ENCODE measurements at regions not wholly inside any gene's neighbourhood (a gene's known extent, or its start where the extent isn't known, plus 50 kb on each side); places are given as distances from the start of the nearest gene placed in this dataset.
"Not testable (repeated sequence)": the region's sequence is repeated elsewhere in the genome, so short reads cannot be mapped to it uniquely, and the experiment has no call there.

DNA sequence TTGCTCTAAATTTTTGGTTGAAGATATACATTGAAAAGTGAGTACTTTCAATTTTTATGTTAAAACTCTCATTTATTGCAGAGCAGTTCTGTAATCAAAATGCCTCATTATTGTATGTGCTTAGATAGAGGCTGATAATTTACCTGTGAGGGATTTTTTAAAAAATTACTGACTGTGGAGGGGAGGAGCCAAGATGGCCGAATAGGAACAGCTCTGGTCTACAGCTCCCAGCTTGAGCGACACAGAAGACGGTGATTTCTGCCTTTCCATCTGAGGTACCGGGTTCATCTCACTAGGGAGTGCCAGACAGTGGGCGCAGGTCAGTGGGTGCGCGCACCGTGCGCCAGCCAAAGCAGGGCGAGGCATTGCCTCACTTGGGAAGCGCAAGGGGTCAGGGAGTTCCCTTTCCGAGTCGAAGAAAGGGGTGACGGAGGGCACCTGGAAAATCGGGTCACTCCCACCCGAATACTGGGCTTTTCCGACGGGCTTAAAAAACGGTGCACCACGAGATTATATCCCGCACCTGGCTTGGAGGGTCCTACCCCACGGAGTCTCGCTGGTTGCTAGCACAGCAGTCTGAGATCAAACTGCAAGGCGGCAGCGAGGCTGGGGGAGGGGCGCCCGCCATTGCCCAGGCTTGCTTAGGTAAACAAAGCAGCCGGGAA is 89.4 kb downstream of the DDX11 start:
- DNase-seq = not testable (repeated sequence)

DNA sequence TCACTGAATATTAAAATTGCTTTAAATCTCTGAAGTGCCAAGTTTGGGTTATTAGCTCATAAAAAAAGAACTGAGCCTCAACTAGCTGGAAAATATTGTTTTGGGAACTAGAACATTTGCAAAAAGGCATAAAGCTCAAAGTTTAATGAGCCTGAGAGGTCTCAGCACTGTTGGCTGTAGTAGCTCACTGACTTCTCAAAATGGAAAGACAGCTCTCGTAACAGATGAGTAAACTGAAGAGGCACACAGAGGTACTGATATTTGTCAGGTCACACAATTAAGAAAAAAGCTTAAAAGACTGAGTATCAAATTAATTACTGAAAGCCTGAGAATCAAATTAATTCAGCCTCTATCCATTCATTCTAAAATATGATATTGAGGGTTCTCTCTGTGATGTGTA is 100.6 kb downstream of the DDX11 start:
- not testable (repeated sequence) for DNase-seq

DNA sequence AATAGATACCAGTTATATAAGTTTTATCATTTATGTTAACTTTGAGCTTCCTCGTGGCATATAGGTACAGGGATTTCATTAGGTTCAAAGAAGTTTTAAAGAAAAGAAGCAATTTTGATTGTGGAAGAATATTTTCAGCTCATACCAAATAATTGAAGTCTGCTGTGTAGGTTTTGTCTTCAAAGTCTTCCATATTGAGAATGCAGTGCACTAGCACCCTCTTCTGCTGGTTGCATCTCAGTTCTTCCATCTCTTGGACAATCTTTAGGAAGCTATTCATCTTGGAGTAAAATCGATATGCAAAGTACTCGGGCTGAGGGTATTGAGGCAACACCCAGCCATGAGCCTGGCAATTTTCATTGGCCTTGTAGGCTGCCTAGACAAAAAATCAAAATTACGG is 103.9 kb downstream of the DDX11 start:
- DNase-seq = not testable (repeated sequence)

DNA sequence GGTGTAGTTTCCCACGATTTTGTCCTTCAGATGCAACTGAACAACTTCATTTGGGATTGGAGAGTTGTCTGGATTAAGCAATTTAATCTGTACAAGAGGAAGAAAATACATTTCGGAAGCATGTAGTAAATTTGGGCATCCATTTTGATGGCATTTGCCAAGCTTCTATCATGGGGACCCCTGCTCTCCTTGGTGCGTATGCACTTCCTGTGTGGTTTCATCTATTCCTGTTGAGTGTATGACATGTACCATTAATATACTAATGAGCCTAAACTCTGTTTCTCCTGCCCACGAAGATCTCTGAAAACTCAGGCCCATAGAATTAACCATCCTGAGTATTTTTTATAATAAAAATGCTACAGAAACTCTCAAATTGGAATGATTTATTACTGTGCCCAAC is 105.2 kb downstream of the DDX11 start:
- DNase-seq = not testable (repeated sequence)

DNA sequence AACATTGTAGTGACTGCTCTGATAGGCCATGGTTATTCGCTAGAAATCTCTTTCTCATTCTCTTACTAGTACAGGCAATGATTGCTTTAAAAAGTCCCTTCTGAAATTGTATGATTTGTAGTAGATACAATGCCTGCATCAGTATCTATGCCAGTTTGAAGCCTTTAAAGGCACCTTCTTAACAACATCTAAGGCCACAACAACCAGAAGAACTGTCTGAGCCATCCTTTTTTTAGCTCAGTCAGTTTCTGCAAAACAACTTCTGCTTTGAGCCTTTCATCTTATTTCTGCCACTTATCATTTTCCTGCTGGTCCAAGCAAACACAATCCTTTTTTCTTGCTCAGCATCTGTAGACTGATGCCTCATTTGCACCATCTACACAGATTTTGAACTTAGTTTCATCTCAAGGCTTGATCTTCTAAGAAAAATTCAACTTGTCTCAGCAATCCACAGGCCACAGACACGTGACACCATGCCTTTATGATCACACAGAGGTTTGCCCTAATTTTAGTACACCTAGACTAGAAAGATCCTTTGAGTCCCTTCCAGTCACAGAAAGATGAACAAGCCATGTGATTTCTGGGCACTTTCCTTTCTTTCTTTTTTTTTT is 106.1 kb downstream of the DDX11 start:
- peak in 1 of 2 experiments; percentile 23 for DNase-seq

DNA sequence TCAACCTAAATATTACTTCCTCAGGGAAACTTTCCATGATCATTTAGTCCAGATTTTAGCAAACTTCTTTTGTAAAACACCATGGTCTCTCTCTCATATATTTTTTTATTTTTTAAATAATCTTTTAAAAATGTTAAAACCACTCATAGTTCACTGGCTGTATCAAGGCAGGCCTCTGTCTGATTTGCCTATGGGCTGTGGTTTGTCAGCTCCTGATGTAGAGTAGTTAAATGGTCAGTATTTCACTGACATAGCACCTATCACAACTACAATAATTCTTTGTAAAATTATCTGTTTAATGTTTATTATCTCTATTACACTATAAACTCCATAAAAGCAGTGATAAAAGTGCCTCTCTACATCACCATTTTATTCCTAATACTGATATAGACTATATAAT is 108.9 kb downstream of the DDX11 start:
- not testable (repeated sequence) for DNase-seq

DNA sequence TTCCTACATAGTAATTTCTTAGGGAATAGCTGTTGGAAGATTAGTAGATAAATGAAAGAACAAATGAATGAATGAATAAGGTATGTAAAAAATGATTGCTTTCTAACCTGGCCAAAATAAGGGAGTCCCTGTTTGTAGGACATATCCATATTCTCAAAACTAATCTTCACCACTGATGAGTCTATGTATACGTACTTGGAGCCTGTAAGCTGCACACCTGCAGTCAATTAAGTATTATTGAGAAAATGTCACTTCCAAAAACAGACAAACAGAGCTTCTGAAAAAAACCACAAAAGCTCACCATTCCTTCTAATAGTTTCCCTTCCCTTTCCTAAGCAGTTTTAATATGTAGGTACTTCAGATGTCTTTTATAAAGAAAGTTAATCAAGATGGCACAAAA is 109.4 kb downstream of the DDX11 start:
- not testable (repeated sequence) for DNase-seq

DNA sequence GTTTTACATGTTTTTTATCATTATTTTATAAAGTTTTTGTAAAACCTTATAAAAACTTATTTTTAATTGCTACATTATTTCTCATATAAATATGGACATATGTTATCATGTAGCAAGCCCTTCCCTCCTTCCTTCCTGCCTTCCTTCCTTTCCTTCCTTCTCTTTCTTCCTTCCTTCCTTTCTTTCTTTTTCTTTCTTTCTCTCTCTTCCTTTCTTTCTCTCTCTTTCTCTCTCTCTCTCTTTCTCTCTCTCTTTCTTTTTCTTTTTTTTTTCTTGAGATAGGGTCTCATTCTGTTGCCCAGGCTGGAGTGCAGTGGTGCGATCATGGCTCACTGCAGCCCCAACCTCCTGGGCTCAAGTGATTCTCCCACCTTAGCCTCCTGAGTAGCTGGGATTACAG is 110.2 kb downstream of the DDX11 start:
- not testable (repeated sequence) for DNase-seq

DNA sequence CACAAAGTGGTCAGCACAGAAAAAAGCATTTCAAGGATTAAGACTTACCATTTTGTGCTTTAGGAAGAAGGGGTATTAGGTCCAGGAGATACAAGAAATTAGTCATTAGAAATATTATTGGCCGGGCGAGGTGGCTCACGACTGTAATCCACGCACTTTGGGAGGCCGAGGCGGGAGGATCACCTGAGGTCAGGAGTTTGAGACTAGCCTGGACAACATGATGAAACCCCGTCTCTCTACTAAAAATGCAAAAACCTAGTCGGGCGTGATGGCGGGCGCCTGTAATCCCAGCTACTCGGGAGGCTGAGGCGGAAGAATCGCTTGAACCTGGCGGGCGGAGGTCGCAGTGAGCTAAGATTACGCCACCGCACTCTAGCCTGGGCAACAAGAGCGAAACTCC is 111.0 kb downstream of the DDX11 start:
- DNase-seq = not testable (repeated sequence)

DNA sequence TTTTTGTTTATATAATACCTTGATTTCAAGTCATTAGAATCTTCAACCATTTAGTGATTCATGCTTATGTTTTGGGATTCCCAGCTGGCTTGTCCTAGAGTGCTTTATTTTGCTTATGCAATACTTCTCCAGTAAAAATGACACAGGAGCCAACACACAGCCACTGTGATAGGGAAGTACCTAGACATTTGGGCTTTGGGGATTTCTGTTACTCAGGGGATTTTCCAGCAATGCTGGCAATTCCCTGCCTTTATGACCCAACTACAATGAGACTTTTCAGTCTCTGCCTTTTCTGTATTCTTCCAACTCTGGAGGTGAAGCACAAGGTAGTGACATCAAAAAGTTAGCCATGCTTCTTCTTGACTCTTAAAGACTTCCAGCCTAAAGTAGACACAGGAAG is 119.0 kb downstream of the DDX11 start:
- DNase-seq = not testable (repeated sequence)

DNA sequence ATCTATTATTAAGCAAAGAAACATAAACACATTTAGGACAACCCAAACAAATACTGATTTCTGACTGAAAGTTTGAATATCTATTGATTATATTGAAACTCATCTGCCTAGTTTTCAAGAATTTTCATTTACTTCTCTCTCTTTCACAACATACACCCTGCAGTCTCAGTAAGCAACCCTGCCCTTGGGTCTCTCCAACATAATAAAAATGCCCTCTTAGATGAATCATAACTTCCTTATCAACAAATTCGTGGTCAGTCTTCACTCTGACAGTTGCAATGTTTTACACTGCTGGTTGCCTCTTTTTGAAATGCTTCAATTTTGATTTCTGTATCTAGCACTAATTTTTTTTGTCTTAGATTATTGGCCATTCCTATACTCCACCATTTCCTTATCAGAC is 122.0 kb downstream of the DDX11 start:
- DNase-seq = not testable (repeated sequence)

DNA sequence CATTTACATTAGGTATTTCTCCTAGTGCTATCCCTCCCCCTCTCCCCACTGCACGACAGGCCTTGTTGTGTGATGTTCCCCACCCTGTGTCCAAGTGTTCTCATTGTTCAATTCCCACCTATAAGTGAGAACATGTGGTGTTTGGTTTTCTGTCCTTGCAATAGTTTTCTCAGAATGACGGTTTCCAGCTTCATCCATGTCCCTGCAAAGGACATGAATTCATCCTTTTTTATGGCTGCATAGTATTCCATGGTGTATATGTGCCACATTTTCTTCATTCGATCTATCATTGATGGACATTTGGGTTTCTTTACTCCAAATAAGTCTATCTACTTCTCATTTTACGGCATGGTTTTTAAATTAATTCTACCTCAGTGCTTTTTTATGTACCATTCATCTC is 125.8 kb downstream of the DDX11 start:
- DNase-seq = not testable (repeated sequence)

DNA sequence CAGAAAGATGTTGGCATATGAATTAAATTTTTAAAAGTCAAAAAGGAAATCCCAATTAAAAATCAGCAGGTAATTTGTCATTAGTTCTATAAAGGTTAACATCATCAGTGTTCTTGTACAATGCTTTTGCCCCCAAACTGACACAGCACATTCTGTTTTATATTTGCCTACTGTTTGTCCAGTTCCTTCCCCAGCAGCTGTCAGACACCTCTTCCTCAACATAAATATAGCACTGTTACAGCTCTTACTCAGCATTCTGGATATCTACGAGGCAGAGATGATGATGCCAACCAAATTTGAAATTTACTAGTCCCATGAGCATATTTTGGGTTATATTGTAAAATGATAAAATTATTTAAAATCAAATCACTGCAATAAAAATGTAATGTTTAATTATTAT is 124.6 kb downstream of the SINHCAF start:
- DNase-seq = no peak

DNA sequence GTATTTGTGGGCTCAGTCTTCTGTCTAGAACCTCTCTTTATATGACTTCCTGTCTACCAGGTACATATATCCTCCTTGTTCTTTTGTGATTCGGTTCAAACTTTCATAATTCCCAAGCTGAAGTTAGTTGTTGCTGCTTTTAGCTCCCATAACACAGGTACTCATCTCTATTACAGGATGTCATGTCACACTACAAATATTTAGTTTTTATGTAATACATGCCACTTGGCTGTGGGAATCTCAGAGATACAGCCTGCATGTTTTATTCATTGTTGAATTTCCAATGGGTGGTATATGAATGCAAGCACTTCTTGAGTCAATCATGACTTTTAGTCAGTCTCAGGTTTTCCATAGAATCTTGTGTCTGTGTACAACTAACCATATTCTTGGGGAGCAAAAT is 122.7 kb downstream of the SINHCAF start:
- no peak for DNase-seq

DNA sequence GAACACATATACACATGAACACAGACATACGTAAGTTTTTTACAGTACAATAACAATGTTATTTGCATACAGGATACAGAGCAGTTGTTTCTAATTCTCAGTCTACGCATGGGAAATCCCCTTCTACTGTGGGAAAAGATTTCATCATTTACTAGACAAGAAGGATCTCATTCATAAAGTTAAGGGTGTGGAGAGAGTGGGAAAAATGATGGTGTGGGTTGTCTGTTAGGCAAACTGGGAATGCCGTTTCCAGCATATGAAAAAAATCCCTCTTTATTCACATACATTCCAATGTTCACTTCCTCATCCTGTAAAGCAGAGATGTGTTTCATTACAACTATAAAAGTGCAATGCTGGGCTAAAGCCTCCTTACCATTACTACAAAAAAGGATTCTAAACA is 120.9 kb downstream of the SINHCAF start:
- no peak for DNase-seq

DNA sequence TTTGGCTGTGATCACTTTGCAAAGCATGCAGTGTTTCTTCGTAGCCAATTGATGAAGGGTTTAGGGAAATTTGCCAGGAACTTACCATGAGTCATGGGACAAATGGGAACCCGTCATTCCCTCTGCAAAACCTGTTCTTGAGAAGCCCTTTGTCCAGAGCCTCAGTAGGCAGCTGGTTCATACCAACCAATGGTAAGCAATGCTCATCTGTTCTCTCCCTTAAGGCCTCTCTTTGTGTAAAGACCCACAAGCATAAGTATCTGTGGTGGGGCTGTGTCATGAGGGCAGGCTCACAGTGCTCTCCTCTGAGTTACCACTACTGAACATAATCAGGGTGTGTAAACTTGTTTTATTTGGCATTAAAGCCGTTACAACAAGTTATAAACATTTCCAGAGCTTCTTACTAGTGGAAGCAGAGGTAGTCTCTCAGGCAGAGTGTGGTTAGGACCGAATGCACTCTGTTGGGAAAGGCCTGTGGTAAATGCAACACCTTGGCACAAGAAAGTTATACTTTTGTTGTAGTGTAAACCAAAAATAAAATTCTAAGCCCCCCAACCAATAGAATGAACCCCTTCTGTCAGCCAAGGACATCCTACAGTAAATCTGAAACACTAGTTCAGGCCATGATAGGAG is 119.8 kb downstream of the SINHCAF start:
- no peak for DNase-seq

DNA sequence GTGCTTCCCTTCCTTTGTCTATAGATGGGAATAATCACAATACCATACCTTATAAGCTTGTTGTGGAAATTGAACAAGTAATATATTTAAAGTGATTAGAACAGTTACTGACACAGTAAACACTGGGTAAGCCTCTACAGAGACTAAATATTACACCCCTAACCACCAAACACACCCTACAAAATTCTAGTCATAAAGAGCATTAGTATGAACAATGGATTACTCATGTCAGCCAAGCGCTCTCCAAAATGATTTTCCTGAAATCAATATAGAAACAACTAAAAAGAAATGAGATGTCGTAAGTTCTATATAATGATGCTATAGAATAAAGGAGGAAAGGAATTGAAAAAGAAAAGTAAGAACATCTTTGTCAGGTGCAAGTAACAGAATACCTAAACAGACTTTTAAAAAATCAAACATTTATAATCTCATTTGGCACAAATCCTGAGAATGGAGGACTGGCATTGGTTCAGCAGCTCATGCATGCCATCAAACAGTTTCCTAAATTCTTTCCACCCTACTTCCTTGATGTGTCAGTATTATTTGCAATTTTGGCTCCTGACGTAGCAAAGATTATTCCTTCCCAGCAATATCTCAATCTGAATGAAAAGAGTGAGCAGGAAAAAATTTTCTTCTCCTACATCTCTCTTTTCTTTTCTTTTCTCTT is 118.0 kb downstream of the SINHCAF start:
- no peak for DNase-seq

DNA sequence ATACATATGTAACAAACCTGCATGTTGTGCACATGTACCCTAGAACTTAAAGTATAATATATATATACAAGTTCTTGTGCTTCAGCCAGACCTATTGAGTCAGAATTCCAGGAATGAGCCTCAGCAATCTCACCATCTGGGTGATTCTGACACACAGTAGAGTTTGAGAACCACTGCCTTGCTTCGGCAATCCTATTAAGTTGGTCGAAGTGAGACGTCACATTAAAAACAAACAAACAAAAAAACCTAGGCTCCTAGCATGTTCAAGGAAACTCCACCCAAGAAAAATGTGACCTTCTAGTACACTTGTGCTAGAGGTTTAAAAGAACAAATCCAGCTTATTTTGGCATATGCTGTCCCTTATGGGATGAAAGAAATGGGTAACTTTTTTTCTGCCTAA is 115.8 kb downstream of the SINHCAF start:
- no peak for DNase-seq

DNA sequence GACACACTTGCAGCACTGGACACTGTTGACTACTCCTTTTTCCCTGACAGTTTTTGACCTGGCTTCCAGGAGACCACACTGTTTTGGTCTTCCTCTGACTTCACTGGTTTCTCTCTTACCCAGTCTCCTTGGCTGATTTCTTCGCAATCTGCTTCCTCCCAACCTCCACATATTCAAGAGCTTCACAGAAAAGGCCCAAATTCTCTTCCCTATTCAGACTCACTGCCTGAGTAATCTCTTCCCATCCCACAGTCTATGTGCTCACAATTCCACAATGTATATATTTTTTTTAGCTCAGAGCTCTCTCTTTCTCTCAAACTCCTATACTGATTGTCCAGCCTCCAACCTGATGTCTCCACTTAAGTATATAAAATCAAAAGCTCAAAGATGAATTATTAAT is 115.4 kb downstream of the SINHCAF start:
- no peak for DNase-seq

DNA sequence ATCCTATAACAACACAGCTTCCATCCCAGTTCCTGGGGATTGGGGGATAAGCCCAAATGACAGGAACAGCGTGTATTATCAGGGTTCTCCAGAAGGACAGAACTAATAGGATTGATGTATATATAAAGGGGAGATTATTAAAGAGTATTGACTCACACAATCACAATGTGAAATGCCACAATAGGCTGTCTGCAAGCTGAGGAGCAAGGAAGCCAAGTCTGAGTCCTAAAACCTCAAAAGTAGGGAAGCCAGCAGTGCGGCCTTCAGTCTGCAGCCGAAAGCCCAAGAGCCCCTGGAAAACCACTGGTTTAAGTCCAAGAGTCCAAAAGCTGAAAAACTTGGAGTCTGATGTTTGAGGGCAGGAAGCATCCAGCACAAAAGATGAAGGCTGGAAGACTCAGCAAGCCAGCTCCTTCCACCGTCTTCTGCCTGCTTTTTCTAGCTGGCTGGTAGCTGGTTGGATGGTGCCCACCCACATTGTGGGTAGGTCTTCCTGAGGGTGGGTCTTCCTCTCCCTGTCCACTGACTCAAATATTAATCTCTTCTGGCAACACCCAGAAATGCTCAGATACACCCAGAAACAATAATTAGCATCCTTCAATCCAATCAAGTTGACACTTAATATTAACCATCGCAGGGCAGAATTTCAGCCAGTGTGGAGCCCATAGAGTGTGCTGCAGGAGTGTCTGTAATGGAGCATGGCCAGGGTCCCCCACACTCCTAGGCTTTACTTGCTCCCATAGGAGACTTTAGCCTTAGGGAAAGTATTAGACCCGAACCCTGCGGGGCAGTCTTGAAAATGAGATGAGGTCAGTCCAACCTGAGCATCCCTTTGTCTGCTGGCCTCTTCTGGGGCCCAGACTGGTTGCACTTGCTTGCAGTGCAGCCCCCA is 111.1 kb downstream of the SINHCAF start:
- DNase-seq = no peak

DNA sequence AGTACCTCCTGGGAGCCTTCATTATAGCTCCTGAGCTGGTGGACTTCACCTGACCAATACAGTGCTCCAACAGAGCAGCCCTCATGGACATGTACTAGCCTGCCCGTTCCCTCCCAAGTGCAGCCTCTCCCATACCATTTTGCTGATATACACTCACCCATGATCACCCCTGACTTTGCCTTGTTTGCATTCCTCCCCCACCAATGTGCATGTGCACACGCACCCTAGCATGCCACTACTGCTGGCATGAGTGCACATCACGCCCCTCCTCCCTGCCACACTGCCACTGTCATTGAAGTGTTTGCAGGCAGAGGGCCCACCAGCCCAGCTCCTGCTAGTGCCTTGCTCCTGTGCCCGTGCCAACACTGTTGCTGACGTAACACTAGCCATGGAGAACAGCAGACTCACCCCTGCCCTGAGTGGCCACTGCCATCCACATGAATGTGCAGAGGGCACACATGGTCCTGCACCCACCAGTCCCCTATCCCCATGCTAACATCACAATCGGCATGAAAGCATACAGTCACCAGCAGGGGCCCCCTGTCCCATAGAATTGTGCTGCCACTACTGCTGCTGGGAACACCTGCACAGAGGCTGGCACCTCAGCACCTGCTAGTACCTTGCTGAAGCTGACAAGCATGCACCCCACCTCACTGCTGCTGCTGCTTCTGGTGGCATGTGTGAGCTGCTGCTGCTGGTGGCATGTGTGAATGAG is 110.3 kb downstream of the SINHCAF start:
- peak in 1 of 2 experiments; percentile 9 for DNase-seq

DNA sequence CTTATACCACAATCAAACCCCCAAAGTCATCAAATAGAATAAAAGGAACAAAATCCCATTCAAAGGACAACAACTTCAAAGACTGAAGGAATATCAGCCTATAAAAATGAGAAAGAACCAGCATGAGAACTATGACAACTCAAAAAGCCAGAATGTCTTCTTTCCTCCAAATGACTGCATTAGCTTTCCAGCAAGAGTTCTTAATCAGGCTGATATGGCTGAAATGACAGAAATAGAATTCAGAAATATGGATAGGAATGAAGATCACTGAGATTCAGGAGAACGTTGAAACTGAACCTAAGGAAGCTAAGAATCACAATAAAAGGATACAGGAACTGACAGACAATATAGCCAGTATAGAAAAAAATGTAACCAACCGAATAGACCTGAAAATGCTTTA is 109.5 kb downstream of the SINHCAF start:
- no peak for DNase-seq
